GM19240 (cell line): ENCODE measurements at regions not wholly inside any gene's neighbourhood (a gene's known extent, or its start where the extent isn't known, plus 50 kb on each side); places are given as distances from the start of the nearest gene placed in this dataset.

ENCODE experiments used
- DNase-seq: peaks from one replicate; pipeline ENCODE4 v3.0.0; 2011; ENCODE audit warnings: low spot score; ENCODE audit not compliant: insufficient read length

DNA sequence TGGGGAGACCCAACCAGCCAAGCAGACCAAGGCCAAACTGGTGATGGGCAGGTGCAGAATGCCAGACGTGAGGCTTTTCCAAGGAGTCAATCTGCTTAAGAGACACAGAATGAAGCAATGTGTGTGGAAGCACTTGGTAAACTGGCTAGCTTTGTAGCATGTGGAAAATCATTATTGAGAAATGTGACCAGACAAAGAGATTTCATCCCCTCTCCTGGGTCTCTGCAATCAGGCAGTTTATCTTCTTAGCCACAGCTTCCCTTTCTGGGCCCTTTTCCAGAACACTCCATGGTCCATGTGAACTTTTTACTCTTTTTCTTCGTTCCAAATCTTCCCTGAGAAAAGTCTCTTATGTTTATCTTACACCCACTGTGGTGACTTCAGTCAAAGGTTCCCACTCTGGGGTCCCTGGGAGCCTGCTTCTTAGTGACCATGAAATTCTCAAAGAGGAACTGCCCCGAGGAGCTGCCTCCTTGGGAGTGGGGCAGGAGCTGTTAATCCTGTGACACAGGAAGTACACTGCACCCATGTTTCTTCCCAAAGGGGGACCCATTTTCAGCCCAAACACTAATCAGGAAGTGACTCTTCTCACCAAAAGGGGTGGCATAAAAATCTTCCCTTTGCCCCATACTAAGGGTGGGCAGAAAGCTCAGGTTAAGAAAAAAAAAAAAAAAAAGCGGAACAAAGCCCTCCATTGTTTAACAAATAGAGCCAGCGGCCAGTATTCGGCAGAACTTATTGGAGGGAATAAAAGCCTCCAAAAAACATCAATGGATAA lies 346.2 kb upstream of the ASIC2 start:
- no peak for DNase-seq

DNA sequence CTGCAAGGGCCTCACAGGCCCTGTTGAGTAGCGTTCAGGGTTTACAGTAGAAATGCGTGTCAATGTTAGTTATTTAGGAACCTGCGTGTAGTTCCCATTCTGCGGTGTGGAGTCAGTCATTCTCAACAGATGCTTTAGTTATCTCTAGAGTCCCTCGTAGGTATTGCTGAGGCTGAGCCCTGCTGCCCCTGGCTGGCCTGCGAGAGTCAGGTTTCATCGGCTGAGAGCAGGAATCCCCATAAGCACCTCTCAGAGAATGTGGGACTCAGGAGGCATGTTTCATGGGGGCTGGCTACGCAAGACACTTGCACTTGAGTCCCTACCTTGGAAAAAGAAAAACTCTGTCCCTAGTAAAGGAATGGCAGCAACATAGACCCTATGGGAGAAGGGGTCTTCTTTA lies 347.5 kb upstream of the ASIC2 start:
- no peak for DNase-seq

DNA sequence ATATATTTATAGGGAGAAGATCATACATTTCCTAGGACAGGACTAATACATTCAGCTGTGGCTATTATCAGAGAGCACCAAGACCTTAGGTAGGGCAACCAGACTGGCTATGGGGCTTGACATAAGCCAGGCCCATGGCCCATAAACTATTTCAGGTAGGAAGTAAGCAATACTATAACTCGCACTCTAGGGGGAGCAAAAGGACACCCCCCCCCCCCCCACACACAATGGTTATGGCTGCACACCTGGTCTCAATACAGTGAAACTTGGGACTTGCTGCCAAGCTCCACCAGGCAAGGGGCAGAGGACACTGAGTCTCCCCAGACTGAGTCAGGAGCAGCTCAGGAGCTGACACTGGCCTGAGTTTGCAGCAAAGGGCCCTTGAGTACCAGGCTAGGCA lies 348.9 kb upstream of the ASIC2 start:
- no peak for DNase-seq

DNA sequence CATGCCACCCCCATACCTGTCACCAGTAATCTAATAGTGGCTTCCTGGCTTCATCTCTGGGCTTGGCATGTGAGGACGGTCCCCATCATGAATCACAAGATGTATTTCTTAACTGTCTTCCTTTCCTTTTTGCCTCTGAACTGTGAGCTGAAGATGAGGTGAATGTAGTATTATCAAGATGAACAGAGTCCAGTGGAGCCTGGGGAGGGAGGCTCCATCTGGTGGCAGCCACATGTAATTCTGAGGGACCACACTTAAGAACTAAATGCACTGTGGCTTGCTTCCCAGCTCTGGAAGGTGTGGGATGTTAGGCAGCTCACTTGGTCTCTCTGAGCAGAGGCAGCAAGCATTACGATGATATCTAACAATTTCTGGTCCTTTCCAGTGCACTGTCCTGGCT lies 354.9 kb upstream of the ASIC2 start:
- no peak for DNase-seq

DNA sequence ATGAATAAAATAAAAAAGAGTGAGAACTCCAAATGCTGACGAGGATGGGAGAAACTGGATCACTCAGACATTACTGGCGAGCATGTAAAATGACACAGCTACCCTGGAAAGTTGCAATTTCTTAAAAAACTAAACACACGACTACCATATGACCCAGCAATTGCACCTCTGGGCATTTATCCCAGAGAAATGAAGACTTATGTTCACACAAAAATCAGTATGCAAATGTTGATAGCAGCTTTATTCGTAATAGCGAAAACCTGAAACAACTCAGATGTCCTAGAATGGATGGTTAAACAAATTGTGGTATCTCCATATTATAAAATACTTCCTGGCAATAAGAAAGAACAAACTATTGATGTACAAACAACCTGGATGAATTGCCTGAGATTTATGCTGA lies 357.2 kb upstream of the ASIC2 start:
- DNase-seq = no peak

DNA sequence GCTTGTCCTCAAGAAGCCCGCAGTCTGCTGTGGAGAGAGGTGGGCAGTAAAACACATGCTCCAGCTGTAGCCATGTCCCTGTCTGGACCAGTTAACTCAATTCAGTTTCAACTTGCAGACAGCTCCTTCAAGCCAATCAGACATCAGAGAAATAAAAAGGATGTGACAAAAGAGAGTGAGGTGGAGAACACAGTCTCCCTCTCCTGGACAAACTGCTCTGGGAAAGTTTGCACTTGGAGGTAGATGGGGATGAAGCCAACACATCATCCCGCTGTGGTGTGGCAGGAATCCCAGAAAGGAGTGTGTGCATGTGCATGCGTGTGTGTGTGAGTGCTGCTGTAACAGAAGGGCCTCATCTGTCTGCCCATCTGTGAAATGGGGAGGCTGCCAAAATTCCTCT lies 358.6 kb upstream of the ASIC2 start:
- DNase-seq = no peak

DNA sequence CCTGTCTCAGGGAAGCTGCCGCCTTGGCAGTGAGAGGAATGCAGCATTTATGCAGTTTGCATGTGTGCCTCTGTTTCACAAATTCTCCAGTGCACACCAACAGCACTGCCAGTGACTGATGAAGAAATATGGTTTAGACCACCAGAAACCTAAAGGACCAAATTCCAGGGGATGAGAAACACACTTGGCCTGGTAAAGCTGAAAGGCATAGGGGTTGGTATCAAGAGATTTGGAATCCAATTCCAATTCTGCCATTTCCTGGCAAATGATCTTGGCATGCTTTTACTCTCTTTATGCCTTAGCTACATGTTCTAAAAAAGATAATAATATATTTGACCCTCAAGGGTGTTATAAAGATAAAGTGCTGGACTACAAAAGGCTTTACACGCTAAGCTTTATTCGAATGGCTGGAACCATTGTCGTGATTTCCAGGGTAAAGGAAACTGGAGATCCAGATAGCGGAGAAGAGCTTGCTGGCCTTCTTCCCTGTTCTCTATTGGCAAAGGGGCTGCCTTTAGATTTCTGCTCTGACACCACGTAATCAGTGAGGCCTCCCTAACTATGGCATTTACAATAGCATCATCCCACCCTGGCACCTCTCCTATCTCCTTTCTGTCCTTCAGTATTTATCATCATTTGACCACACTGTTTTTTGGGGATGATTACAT lies 359.8 kb upstream of the ASIC2 start:
- DNase-seq = no peak

DNA sequence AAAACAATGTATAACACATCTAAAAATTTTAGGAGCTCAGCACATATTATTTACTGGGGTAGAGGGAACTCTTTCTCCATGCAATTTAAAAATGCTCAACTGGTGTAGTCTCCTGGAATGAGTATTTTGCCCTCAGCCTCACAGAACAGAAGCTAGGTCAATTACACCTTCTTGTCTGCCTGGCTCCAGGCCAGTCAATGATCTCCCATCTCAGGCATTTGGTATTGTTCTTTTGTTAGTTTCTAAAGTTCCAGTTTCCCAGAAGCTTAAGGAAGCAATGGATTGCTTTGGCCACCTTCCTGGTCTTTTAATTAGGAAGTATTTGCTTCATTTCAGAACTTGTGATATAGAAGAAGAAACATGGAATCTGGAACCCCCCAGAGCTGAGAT lies 360.3 kb upstream of the ASIC2 start:
- no peak for DNase-seq

DNA sequence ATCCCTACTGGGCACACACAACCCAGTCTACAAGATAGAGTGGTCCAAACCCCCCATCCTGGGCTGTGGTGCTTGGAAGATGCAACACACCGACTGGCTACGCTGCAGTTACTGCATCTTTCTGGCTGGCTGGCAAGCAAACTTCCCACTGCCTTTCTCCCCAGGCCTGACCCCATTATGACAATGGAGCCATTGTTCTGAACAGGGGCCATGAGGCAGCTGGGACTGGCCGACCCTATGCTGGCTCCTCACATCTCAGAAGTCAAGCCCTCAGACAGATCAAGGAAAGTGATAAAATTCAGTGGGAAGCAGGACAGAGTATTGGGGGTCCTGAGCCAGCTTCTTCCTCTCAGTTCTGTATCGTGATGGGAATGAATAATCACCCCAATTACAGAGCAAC lies 364.1 kb upstream of the ASIC2 start:
- no peak for DNase-seq

DNA sequence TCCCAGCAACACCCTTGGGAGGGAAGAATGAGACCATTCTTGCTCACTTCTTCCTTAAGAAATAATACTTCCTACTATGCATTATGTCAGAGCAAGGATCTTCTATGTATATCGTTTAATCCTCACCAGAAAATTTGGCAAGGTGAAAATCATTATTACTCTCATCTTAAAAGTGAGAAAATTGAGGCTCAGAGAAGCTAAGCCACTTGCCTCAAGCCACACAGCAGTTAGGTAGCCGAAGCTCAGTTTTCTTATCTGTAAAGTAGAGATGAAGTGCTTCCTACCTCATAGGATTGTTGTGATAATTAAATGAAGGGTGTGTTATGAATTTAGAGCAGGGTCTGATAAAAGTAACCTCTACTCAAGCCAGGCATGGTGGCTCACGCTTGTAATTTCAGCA lies 368.9 kb upstream of the ASIC2 start:
- no peak for DNase-seq

DNA sequence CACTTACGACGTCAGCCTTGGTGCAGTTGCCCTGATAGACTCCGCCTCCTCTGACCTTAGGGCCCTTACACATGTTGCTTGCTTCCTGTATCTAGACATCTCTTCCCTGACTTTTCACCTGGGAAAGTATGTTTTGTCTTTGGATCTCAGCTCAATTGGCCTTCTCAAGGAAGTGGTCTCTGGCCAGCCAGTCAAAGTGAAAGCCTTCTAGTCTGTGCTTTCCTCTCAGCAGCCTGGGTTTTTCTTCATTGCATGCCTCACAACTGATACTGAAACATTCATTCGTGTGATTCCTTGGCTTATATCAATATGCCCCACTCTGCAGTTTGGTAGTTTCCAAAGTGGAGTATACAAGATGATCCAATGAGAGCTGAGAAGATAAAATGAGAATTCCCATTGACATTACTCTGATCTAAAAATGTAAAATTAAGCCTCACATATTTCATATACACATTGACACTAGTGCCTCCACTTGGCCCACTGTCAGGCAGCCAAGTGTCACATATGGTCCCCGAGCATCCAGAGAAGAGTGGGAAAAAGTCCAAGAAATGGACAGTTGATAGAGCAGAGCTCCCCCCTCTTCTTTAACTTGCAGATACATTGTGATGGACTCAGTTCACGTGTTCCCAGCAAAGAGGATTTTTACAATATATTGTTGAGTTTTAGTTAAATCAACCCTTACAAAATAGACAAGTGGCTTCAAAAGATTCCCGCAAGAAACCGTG lies 371.2 kb upstream of the ASIC2 start:
- no peak for DNase-seq

DNA sequence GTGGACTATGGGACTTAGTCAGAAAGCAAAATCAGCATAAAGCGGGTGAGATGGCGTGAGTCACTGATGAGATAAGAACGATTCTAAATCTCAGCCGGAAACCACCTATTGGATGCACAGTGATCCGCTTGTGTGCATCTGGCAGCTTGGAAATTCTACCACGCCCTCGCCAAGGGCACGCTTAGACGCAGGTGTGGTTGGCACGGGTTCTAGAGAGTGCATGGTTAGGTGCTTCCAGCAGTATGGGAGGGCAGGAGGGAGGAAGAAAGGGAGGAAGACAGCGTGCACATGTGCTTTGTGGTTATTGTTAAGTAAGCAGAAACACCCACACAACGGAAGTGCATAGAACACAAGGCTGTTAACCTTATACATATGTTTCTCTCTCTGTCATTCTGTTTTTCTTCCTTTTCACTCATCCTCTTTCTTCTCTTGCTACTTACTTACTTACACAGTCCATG lies 374.0 kb upstream of the ASIC2 start:
- DNase-seq = no peak

DNA sequence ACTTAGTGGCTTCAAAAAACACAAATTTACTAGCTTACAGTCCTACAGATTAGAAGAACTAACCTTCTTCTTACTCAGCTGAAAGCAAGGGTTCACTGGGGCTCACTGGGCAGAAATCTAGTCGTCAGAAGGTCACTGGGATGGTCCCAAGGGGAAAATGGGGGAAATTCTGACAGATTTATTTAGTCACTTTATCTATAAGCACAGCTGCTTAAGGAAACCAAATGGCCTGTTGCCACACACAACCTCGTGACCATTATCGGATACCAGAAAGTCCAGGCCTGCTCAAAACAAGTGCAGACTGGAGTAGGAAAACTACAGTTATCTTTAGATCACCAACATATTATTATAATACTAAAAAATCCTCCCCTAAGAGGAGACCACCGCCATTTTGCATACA lies 374.6 kb upstream of the ASIC2 start:
- DNase-seq = no peak

DNA sequence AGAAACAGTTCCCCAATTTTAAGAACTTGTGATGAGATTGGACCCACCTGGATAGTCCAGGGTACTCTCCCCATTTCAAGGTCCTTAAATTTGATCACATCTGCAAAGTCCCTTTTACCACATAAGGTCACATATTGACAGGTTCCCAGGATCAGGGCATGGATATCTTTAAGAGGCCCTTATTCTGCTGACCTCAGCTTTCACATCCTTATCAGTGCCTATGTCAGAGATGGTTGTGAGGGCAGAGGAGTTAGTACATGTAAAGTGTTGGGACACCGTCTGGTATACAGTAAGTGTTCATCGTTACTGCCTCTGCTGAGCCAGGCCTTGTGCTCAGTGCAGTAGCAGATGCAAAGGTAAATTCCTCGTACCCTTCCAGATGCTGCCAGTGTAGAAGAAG lies 375.4 kb upstream of the ASIC2 start:
- DNase-seq = no peak

DNA sequence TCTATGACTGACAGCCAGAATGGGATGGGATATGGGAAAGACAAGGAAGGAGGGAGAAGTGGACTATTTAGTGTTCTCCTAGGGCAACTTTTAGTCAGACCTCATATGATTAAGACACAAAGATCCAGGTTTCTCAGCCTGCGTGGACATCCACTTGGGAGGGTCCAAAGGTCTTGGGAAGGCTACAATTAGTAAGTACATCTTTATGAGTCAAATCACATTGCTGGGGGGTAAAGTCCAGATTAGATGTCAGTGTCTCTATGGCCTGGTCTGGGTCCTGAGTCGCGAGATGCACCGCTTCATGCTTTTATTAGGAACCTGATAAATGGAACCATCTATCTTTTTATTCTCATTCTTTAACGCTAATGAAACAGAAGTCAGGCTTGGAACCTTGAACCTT lies 378.4 kb upstream of the ASIC2 start:
- DNase-seq = no peak

DNA sequence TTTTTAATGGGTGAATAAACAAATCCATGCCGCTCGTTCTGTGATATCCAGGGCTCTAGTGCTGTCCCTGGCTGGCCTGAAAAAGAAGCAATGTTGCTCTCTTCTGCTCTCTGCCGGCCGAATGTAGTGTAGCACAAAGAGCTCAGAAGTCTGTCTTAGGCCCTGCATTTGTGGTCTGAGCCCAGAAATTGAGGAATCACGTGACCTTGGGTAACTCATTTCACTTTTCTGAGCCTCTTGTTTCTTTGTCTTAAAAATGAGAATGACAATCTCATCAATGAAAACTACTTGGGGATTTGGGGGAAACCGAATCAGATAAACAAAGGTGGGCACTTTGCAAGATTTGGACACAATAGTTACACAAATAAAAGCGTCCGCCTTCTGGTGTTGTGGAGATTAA lies 381.6 kb upstream of the ASIC2 start:
- DNase-seq = peak; percentile 53

DNA sequence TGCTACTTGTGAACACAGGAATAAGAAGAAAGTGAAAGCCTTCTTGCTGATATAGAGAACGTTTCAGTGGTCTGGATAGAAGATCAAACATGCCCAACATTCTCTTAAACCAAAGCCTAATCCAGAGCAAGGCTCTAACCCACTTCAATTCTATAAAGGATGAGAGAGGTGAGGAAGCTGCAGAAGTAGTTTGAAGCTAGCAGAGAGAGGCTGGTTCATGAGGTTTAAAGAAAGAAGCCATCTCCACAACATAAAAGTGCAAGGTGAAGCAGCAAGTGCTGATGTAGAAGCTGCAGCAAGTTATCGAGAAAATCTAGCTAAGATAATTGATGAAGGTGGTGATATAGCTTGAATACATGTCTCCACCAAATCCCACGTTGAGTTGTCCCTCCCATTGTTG lies 383.3 kb upstream of the ASIC2 start:
- no peak for DNase-seq

DNA sequence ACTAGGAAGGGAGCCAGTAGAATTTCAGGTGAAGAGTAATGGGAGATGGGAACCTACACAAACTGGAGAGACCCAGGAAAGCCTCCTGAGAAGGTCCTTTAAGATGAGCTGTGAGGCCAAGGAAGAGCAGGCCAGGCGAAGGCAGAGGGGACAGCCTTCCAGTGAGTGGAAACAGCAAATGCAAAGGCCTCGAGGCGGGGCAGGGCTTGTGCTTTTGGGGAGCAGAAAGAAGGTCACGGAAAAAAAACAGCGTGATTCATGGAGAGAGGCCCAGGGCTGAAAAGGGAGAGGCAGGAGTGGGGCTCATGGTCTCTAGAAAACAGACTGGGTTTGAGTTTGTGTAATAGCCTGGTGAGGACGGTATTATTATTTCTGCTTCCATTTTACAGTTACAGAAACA lies 386.5 kb upstream of the ASIC2 start:
- no peak for DNase-seq

DNA sequence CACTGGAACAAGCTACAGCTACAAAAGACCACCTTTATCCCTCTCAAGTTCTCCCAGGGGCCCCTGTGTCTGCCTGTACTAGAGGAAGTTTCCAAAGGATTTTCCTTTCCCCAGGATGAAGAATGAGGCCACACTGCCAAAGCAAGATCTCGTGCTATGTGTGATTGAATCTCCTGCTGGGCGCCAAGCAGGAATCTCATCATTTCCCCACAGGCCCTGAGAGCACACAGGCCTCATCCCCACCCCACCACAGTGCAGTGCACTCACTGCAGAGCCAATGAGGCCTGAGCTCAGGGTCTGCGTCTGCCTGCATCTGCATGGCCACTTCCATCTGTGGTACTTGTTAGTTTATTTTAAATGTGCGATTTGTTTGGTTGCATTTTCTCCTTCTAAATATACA lies 387.4 kb upstream of the ASIC2 start:
- DNase-seq = no peak

DNA sequence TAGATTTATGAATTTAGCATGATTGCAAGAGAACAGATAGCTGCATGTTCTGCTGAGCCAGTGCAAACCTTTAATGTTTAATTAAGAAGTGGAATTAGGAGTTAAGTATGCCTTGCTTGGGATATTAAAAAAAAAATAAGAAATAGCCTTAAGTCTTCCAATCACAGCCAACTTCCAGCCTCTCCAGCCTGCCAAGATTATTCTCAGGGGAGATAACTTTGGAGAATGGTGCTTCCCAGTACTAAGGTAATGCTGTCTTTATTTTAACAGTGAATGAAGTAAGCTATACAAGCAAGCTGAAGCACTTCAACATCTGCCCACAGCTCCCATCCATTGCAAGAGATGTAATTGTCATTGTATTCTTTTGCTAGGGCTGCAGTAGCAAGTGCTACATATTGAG lies 389.5 kb upstream of the ASIC2 start:
- DNase-seq = no peak

DNA sequence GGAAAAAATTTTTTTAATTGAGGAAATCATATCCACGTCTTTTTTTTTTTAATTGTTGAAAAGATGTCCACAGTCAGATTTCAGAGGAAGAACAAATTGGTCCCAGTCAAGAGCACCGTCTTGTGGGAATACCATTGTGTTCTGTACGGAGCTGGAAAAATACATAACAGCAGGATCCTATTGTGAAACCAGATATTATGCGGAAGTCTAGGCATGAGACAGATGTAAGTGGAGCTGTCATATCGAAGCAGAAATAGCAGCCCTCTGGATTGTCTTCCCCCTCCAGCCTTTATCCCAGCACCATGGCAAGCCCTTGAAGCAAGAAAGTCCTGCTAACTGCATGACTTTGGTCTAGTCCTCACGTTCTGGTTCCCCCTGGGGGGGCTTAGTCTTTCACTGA lies 391.6 kb upstream of the ASIC2 start:
- DNase-seq = no peak

DNA sequence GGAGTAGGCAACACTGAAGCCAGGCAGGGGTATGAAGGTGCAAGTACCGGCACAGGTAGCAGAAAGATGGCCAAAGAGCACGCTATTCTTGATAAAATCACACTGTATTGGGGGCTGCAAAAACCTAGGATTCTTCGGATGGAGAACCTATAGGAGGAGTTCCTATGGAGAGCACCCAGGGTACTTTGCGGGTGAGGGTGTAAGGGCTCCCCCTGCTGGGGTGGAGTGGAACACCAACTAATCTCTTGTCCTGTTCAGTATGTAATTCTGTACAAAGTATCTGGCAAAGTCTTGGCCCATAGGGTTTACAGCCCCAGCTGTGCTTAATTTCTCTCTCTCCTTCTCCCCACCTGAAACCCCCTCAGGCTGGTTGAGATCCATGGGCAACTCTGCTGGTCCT lies 393.1 kb upstream of the ASIC2 start:
- peak; percentile 6 for DNase-seq

DNA sequence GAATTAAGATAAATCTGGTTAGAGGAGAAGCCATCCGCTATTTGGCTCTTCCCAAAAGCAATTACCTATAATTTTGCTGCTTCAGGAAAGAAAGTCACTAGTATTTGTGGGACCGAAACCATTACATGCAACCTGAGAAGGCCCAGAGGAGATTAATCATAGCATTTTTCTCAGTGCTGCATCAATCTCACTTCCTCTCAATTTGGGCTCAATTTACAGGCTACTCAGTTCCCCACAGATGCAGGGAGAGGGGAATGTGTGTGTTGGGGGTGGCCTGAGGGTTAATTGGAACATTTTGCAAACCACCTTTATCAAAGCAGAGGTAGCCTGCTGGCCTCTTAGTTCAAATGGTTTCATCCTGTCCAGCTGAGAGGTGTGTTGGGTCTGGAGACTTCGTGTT lies 394.7 kb upstream of the ASIC2 start:
- DNase-seq = no peak
